Esophagus muscularis mucosa (tissue), 4 donors: ENCODE measurements at regions not wholly inside any gene's neighbourhood (a gene's known extent, or its start where the extent isn't known, plus 50 kb on each side); places are given as distances from the start of the nearest gene placed in this dataset.

Experiments
- CTCF ChIP-seq, 3 experiments: fragments of 200-600 bp in 2 of 3; fragments of 450-650 bp in 1 of 3; sonication (generic) in 2 of 3; IDR thresholded peaks; one replicate each; pipeline ENCODE4 v1.5.1; 2017 to 2019; ENCODE audit warnings: antibody characterized with exemption in 3 of 3, mild to moderate bottlenecking in 2 of 3, moderate library complexity in 1 of 3
- EP300 ChIP-seq: sonication (generic); formaldehyde crosslinking; IDR thresholded peaks from one replicate; pipeline ENCODE4 v1.6.1; 2017; ENCODE audit warnings: antibody characterized with exemption
- POLR2A ChIP-seq: fragments of 450-650 bp; IDR thresholded peaks from one replicate; pipeline ENCODE4 v1.6.1; 2017; ENCODE audit warnings: antibody characterized with exemption, moderate library complexity, mild to moderate bottlenecking, low read depth

DNA sequence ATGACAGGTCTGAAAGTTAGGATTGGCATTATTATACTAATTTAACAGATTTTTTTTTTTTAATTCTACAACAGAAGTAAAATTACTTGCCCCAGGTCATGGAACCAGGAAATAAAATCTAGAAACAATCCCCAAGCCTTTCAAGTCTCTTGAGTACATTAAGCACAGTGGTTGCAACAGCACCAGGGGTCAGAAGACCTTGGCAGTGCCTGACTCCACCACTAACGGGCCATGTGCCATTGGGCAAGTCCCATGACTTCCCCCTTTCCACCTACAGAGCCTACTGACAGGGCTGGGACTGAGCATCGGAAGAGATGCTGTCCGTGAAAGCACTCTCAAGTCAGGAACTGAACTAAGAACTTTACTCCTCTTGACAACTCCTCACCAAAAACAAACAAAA is 98.6 kb upstream of the AKIP1 start:
- TF ChIP-seq POLR2A (no peak), CTCF (IDR thresholded peaks at IDR 0.05) (no peak), EP300 (no peak)
